GM18498 (cell line): ENCODE measurements at regions not wholly inside any gene's neighbourhood (a gene's known extent, or its start where the extent isn't known, plus 50 kb on each side); places are given as distances from the start of the nearest gene placed in this dataset.

ENCODE experiments used
- ATAC-seq: cut with Tn5 transposase; IDR thresholded peaks from one replicate; pipeline ENCODE4 v1.9.1; 2021; ENCODE audit warnings: mild to moderate bottlenecking, moderate library complexity; ENCODE audit not compliant: unreplicated experiment

DNA sequence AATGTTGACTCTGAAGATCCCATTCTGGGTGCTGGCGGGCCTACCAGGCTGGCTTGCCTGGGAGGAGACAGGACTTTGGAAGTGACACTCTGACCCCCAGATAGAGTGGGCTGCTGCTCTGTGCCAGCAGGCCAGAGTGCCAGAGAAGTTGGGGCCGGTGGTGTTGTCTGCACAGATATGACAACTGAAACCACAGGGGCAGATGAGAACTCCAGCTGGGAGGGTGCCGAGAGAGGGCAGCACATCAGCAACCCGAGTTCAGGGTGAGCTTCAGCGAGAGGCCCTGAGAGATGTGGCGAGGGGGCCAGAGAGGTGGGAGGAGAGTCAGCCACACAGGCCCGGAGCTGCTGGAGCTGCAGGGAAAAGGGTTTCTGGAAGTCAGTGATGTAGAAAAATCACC lies 193.2 kb upstream of the MGMT start:
- no peak for ATAC-seq

GRCh38 chr10:129274748-129275474 lies 192.1 kb upstream of the MGMT start:
- ATAC-seq = no peak

GRCh38 chr10:129275886-129276285 lies 191.2 kb upstream of the MGMT start:
- ATAC-seq = no peak

DNA sequence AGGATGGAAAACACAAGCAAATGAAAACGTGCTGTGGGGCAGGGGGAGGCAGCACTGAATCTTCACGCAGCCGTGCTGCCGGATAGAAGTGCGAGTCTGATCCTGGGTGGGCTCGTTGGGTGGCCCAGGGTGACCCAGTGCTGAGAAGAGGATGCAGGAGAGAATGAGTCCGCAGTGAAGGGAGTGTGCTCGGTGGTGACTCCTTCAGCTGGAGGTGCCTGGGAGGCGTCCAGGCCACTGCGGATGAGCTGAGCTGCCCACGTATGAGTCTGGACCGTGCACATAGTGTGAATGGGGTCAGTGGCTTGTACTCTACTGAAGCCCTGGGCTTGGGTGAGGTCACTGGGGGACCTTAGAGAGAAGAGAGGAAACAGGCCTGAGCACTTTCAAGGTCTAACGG lies 190.0 kb upstream of the MGMT start:
- ATAC-seq = no peak

DNA sequence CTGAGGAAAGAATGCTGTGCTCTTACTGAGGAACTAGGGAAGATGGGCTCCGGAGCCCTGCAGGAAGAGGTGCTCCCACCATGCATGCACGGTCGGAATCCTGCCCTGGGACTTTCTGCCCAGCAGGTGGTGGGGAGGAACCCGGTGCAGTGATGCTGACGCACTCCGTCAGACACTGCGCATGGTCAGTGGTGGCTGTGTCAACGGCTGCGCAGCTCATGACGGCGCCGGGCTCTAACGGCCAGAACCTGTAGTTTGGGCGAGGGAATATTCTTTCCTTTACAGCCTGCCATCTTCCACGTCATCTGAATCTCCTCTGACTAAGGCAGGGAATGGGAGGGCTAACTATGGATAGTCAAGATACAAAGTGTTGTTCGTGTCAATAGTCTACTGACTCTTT lies 189.2 kb upstream of the MGMT start:
- no peak for ATAC-seq

- no peak for ATAC-seq
Observed at GRCh38 chr10:129278686-129279085, 188.4 kb upstream of the MGMT start.

GRCh38 chr10:129279446-129280154 lies 187.4 kb upstream of the MGMT start:
- no peak for ATAC-seq

GRCh38 chr10:129280155-129280502 lies 186.9 kb upstream of the MGMT start:
- no peak for ATAC-seq

DNA sequence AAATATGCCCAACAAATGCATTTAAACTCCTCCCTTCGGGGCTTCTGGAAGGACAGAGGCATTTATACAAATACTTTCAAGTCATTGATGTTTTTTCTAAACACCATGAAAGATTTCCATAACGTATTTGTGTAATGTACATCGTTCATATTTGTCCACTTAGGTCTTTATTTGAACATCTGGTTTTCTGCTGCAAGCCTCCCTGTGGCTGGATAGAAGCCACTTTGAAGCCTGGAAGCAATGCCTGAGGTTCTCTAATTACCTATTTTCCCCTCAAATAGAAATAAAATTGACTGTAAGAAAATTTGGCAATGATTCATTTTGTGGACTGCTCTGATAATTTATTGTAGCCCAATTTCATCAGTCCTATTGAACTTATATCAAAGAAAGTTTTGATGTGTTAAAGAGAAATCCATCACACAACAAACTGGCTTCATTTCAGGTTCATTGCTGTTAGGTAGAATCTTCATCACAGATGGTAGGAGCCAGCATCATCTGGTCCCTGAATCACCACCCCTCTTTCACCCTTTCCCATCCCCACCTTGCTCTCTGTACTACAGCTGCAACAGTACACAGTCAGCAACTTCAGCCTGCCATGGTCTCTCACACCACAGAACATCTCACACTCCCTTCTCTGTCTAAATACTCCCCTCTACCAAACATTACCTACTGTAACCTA lies 186.0 kb upstream of the MGMT start:
- no peak for ATAC-seq

DNA sequence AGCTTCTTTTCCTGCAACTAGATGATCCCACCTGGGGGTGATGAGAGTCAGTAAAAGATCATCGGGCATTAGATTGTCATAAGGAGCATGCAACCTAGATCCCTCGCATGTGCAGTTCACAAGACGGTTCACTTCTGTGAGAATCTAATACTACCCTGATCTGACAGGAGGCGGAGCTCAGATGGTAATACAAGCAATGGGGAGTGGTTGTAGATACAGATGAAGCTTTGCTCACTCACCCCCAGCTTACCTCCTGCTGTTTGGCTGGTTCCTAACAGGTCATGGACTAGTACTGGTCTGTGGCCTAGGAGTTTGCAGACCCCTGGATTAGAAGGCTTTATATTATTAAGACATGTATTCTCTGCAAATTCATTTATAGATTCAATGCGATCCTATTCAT lies 181.6 kb upstream of the MGMT start:
- ATAC-seq = no peak

GRCh38 chr10:129288999-129289584 lies 177.9 kb upstream of the MGMT start:
- no peak for ATAC-seq

GRCh38 chr10:129293991-129294700 lies 172.9 kb upstream of the MGMT start:
- ATAC-seq = no peak

DNA sequence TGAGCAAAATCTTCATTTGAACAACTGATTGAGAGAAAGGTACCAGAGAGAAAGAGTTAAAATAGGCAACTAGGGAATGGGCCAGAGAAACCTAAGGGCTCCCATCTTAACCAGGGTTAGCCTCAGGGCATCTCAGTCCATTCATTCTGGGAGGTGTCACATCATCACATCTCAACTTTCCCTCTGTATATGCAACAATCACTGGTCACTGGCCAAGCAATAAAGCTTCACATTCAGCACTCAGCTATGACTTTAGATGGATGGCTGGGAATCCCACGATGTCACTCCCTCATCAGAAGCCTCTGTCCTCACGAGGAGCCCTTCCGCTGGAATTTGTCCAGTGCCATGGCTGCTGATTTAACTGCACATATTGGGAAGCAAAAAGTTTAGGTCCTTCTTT lies 172.1 kb upstream of the MGMT start:
- no peak for ATAC-seq

DNA sequence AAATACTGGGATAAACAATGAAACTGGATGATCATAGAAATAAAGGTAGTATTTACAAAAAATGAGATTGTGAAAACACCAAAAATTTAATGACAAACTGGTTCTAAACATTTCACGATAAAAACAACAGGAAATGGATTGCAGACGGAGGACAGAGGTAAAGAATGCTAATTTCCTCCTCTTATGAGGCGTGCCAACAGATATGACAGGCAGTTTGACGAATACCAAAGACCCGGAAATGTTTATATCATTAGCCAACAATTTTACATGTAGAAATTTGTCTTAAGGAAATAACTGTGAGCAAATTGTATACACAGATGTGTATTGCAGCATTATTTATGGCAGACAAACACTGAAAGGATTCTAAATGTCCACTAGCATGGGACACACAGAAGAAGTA lies 162.0 kb upstream of the MGMT start:
- ATAC-seq = no peak

- no peak for ATAC-seq
Observed at GRCh38 chr10:129307141-129307540, 159.9 kb upstream of the MGMT start.

- no peak for ATAC-seq
Observed at GRCh38 chr10:129308953-129309564, 158.0 kb upstream of the MGMT start.

DNA sequence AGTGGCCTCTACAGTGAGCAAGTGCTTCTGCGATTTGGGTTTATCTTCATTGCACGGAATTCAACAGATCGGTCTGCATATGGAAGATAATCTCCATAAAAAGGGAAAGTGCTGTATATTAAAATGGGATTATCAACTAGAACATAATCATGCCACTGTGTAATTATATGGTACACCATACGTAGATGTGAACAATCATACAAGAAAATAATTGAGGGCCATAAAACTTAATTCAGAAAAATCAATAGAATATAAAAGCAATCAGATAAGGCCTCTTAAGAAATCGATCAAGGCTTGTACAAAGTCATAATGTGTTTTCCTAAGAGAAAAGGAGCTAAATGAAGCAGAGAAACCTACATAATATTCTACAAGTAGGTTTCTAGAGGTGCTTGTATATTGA lies 157.5 kb upstream of the MGMT start:
- ATAC-seq = no peak

- ATAC-seq = no peak
Observed at GRCh38 chr10:129310881-129311280, 156.2 kb upstream of the MGMT start.

- ATAC-seq = no peak
Observed at GRCh38 chr10:129319934-129320333, 147.1 kb upstream of the MGMT start.

DNA sequence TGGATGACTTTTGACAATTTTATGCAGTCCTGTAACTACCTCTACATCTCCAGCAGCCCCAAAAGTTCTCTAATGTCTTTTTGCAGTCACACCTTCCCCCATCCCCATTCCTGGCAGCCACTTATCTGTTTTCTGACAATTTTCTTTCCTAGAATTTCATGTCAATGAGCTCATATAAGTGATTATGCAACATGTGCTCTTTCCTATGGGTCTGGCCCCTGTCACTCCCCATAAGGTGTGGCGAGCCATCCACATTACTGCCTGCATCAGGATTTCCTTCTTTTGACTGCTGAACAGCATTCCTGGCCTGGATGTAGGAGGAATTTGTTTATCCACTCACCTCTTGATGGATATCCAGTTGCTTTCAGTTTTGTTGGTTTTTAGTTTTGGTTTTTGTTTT lies 146.7 kb upstream of the MGMT start:
- no peak for ATAC-seq

- ATAC-seq = no peak
Observed at GRCh38 chr10:129321727-129322126, 145.3 kb upstream of the MGMT start.
